ENCODE measurements at regions not wholly inside any gene's neighbourhood (a gene's known extent, or its start where the extent isn't known, plus 50 kb on each side); places are given as distances from the start of the nearest gene placed in this dataset.

DNA sequence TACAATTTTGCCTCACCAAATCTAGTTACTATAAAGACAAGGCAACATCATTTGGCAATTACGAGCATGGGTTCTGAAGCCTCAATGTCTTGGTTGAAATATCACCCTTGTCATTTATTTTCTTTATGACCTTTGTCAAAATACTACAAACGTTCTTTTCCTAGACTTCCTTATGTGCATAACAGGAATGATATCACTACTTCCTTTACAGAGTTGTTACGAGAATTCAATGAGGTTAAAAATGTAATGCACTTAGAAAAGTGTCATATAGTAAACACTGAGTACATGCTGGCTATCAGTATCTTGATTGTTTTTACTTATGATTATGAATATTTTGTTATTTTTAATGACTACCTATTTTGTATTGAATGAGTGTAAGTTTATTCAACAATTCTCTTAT is 640.9 kb upstream of the CCNG1 start:
- CTCF ChIA-PET, result no interaction called here

More for the DNA sequence above, 640.9 kb upstream of the CCNG1 start:
- Histone ChIP-seq H4K20me1 (ENCODE audit: insufficient read depth, low read length) (no peaks in the 10 kb centered on the region), H3K79me1 (ENCODE audit: low read depth in 1 of 2, low read length in 2 of 2) (no peaks in the 10 kb centered on the region), H3K4ac (ENCODE audit: low read depth, low read length) (no peak overlapping the region), H3K14ac (replicated peaks; ENCODE audit: low read depth, low read length) (no peak overlapping the region), H3K18ac (ENCODE audit: low read depth, low read length) (no peak overlapping the region), H3K27ac (ENCODE audit: insufficient read depth, low read length) (no peak overlapping the region), H4K5ac (ENCODE audit: low read depth, low read length) (no peak overlapping the region), H3K4me3 (ENCODE audit: insufficient read depth, low read depth, low read length) (no peak overlapping the region), H3K23ac (ENCODE audit: low read depth, low read length) (no peak overlapping the region), H2AK9ac (replicated peaks; ENCODE audit: low read depth, low read length, poor library complexity) (no peak overlapping the region), H2AK5ac (ENCODE audit: low read depth, low read length) (no peak overlapping the region), H3K4me2 (ENCODE audit: low read depth, low read length) (no peak overlapping the region), H2BK20ac (ENCODE audit: low read depth, low read length) (no peak overlapping the region), H3K4me1 (ENCODE audit: control insufficient read depth, insufficient read depth, low read length) (no peaks in the 10 kb centered on the region), H3K9me1 (ENCODE audit: insufficient read depth, low read length) (no peaks in the 10 kb centered on the region), H3K9me3 (ENCODE audit: control insufficient read depth, insufficient read depth, low read length) (peaks cover 5% of the 10 kb centered on the region; the same call in 1 of the 2 replicates), H2BK5ac (ENCODE audit: low read depth, low read length, poor library complexity, severe bottlenecking) (no peak overlapping the region), H4K8ac (ENCODE audit: low read depth in 2 of 2, low read length in 2 of 2) (no peak overlapping the region), H3K9ac (ENCODE audit: low read depth, low read length) (no peak overlapping the region), H3K36me3 (ENCODE audit: control insufficient read depth, insufficient read depth, low read length) (no peaks in the 10 kb centered on the region), H2BK120ac (ENCODE audit: low read depth, low read length) (no peak overlapping the region), H2BK15ac (ENCODE audit: low read depth, low read length) (no peak overlapping the region), H2AFZ (replicated peaks; ENCODE audit: low read length, poor library complexity) (no peak overlapping the region), H4K91ac (ENCODE audit: insufficient read depth, low read depth, low read length) (no peak overlapping the region), H3K56ac (ENCODE audit: extremely low read depth, insufficient read depth, low read length) (no peak overlapping the region), H3K27me3 (ENCODE audit: control insufficient read depth, insufficient read depth, low read length) (no peaks in the 10 kb centered on the region)
- 20% methylated on average over 1 of the region's 3 CpGs; no CpG with 5 or more reads in 1 of the 2 experiments for WGBS, 2 experiments (ENCODE audit: extremely low coverage in 2 of 2, insufficient read length in 1 of 2)
- POLR2A ChIA-PET (ENCODE audit: unreplicated experiment), result no interaction called here
- dilution Hi-C loops (cut with HindIII; ENCODE audit: low sequenced_read_pairs, unreplicated experiment) (no loop called here), intact Hi-C loops (cut with micrococcal nuclease) (no loop called here), in situ Hi-C loops (cut with MboI; ENCODE audit: low sequenced_read_pairs) (no loop called here)
- BruUV-seq (replicated peaks), result no TSS peak
- no peak for TF ChIP-seq RCOR1 (IDR thresholded peaks at IDR 0.05; ENCODE audit: insufficient replicate concordance, low read length)
- TF ChIP-seq, protein P1, sequence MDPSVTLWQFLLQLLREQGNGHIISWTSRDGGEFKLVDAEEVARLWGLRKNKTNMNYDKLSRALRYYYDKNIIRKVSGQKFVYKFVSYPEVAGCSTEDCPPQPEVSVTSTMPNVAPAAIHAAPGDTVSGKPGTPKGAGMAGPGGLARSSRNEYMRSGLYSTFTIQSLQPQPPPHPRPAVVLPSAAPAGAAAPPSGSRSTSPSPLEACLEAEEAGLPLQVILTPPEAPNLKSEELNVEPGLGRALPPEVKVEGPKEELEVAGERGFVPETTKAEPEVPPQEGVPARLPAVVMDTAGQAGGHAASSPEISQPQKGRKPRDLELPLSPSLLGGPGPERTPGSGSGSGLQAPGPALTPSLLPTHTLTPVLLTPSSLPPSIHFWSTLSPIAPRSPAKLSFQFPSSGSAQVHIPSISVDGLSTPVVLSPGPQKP (IDR thresholded peaks at IDR 0.05; ENCODE audit: borderline replicate concordance, low read depth, low read length), result no peak
- TF ChIP-seq NFE2L2 (IDR thresholded peaks at IDR 0.05; ENCODE audit: low read depth, low read length), result no peak
- TF ChIP-seq, protein P2, sequence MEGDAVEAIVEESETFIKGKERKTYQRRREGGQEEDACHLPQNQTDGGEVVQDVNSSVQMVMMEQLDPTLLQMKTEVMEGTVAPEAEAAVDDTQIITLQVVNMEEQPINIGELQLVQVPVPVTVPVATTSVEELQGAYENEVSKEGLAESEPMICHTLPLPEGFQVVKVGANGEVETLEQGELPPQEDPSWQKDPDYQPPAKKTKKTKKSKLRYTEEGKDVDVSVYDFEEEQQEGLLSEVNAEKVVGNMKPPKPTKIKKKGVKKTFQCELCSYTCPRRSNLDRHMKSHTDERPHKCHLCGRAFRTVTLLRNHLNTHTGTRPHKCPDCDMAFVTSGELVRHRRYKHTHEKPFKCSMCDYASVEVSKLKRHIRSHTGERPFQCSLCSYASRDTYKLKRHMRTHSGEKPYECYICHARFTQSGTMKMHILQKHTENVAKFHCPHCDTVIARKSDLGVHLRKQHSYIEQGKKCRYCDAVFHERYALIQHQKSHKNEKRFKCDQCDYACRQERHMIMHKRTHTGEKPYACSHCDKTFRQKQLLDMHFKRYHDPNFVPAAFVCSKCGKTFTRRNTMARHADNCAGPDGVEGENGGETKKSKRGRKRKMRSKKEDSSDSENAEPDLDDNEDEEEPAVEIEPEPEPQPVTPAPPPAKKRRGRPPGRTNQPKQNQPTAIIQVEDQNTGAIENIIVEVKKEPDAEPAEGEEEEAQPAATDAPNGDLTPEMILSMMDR (conservative IDR thresholded peaks at IDR 0.05; ENCODE audit: low read depth, low read length), result no peak
- TF ChIP-seq BHLHE40 (IDR thresholded peaks at IDR 0.05; ENCODE audit: low read depth, low read length), result no peak
- no peak for TF ChIP-seq SMC3 (IDR thresholded peaks at IDR 0.05; ENCODE audit: low read depth, low read length)
- no peak for TF ChIP-seq MAZ (IDR thresholded peaks at IDR 0.05; ENCODE audit: borderline replicate concordance, low read depth, low read length)
- no peak for TF ChIP-seq CEBPB (IDR thresholded peaks at IDR 0.05; ENCODE audit: low read depth, low read length)
- DNase-seq, result no peak
- no peak for ATAC-seq (ENCODE audit: low read depth)

All from IMR-90 (cell line).